IMR-90 (cell line): ENCODE measurements at regions not wholly inside any gene's neighbourhood (a gene's known extent, or its start where the extent isn't known, plus 50 kb on each side); places are given as distances from the start of the nearest gene placed in this dataset.

Experiments
- ATAC-seq: fragments of 200-7000 bp; cut with Tn5 transposase; 2 replicates; pipeline ENCODE4 v1.9.1; 2020; ENCODE audit warnings: low read depth, mild to moderate bottlenecking, moderate library complexity
- BruUV-seq: library from RNA; stranded (reverse); fragments of 400-500 nt; replicated peaks from 2 replicates; lab custom pipeline; 2021; lab: Mats Ljungman, UMichigan
- CTCF ChIA-PET: fragments of 300-600 bp; formaldehyde crosslinking; extraction: SDS; loops from one replicate; lab custom pipeline; 2021; ENCODE audit warnings: antibody characterized with exemption; lab: Yijun Ruan, JAX
- POLR2A ChIA-PET: fragments of 300-600 bp; sonication (Branson Sonifier 250); formaldehyde crosslinking; loops from one replicate; lab custom pipeline; 2022; ENCODE audit warnings: antibody characterized with exemption; ENCODE audit not compliant: unreplicated experiment; lab: Charles Lee
- DNase-seq: peaks from one replicate; pipeline ENCODE4 v3.0.0; 2013
- H2AFZ ChIP-seq: replicated peaks from 2 replicates; pipeline ENCODE3; 2013; ENCODE audit warnings: low read length, mild to moderate bottlenecking; ENCODE audit not compliant: poor library complexity
- H2AK5ac ChIP-seq: 2 replicates; pipeline ENCODE4 v1.6.1; 2013; ENCODE audit warnings: low read depth, low read length, inconsistent platforms
- H2AK9ac ChIP-seq: replicated peaks from 2 replicates; pipeline ENCODE3; 2013; ENCODE audit warnings: mild to moderate bottlenecking, low read depth, low read length, moderate library complexity; ENCODE audit not compliant: poor library complexity
- H2BK120ac ChIP-seq: 2 replicates; pipeline ENCODE4 v1.6.1; 2013; ENCODE audit warnings: low read depth, low read length, inconsistent platforms
- H2BK15ac ChIP-seq: 3 replicates; pipeline ENCODE4 v1.6.1; 2013; ENCODE audit warnings: low read depth, low read length, inconsistent platforms
- H2BK20ac ChIP-seq: 2 replicates; pipeline ENCODE4 v1.6.1; 2013; ENCODE audit warnings: low read depth, mild to moderate bottlenecking, inconsistent platforms, low read length, moderate library complexity
- H2BK5ac ChIP-seq: 2 replicates; pipeline ENCODE4 v1.6.1; 2013; ENCODE audit warnings: mild to moderate bottlenecking, low read depth, low read length, inconsistent platforms; ENCODE audit not compliant: poor library complexity, severe bottlenecking
- H3K14ac ChIP-seq: replicated peaks from 2 replicates; pipeline ENCODE4 v1.6.1; 2013; ENCODE audit warnings: low read depth, low read length, inconsistent platforms
- H3K18ac ChIP-seq: 2 replicates; pipeline ENCODE4 v1.6.1; 2013; ENCODE audit warnings: low read depth, low read length, control low read depth
- H3K23ac ChIP-seq: 2 replicates; pipeline ENCODE4 v1.6.1; 2013; ENCODE audit warnings: low read depth, low read length, inconsistent platforms
- H3K27ac ChIP-seq: 2 replicates; pipeline ENCODE4 v1.5.1; 2013; ENCODE audit warnings: mild to moderate bottlenecking, control low read depth, low read length; ENCODE audit not compliant: insufficient read depth
- H3K27me3 ChIP-seq: 2 replicates; pipeline ENCODE4 v1.6.1; 2013; ENCODE audit warnings: low read length; ENCODE audit not compliant: control insufficient read depth, insufficient read depth
- H3K36me3 ChIP-seq: 2 replicates; pipeline ENCODE4 v1.6.1; 2013; ENCODE audit warnings: low read length, mixed read lengths; ENCODE audit not compliant: control insufficient read depth, insufficient read depth
- H3K4ac ChIP-seq: 2 replicates; pipeline ENCODE4 v1.6.1; 2013; ENCODE audit warnings: low read depth, low read length, inconsistent platforms
- H3K4me1 ChIP-seq: 2 replicates; pipeline ENCODE4 v1.6.1; 2013; ENCODE audit warnings: low read length, mixed read lengths; ENCODE audit not compliant: control insufficient read depth, insufficient read depth
- H3K4me2 ChIP-seq: 2 replicates; pipeline ENCODE4 v1.6.1; 2013; ENCODE audit warnings: low read depth, mild to moderate bottlenecking, control low read depth, low read length, moderate library complexity
- H3K4me3 ChIP-seq: 2 replicates; pipeline ENCODE4 v1.5.1; 2013; ENCODE audit warnings: low read depth, mild to moderate bottlenecking, control low read depth, low read length, moderate library complexity; ENCODE audit not compliant: insufficient read depth
- H3K56ac ChIP-seq: 2 replicates; pipeline ENCODE4 v1.6.1; 2013; ENCODE audit warnings: low read length, inconsistent platforms; ENCODE audit not compliant: insufficient read depth; ENCODE audit errors: extremely low read depth
- H3K79me1 ChIP-seq, 2 experiments: 2 replicates each; pipeline ENCODE4 v1.6.1; 2013; ENCODE audit warnings: low read length in 2 of 2, inconsistent platforms in 1 of 2, low read depth in 1 of 2
- H3K9ac ChIP-seq: 2 replicates; pipeline ENCODE4 v1.6.1; 2013; ENCODE audit warnings: low read depth, low read length, control low read depth
- H3K9me1 ChIP-seq: 2 replicates; pipeline ENCODE4 v1.6.1; 2013; ENCODE audit warnings: low read length, inconsistent platforms; ENCODE audit not compliant: insufficient read depth
- H3K9me3 ChIP-seq: 2 replicates; pipeline ENCODE4 v1.6.1; 2013; ENCODE audit warnings: low read length; ENCODE audit not compliant: control insufficient read depth, insufficient read depth
- H4K20me1 ChIP-seq: 2 replicates; pipeline ENCODE4 v1.6.1; 2013; ENCODE audit warnings: low read length, inconsistent platforms; ENCODE audit not compliant: insufficient read depth
- H4K5ac ChIP-seq: 2 replicates; pipeline ENCODE4 v1.6.1; 2013; ENCODE audit warnings: mild to moderate bottlenecking, low read depth, low read length, control low read depth
- H4K8ac ChIP-seq, 2 experiments: 2 replicates each; pipeline ENCODE4 v1.6.1; 2013; ENCODE audit warnings: low read depth in 2 of 2, low read length in 2 of 2, control low read depth in 1 of 2, inconsistent platforms in 1 of 2
- H4K91ac ChIP-seq: 2 replicates; pipeline ENCODE4 v1.6.1; 2013; ENCODE audit warnings: low read depth, low read length, inconsistent platforms; ENCODE audit not compliant: insufficient read depth
- CEBPB ChIP-seq: IDR thresholded peaks from 2 replicates; pipeline ENCODE4 v1.6.1; 2012; ENCODE audit warnings: low read depth, low read length, improper control_type of control experiment
- FOS ChIP-seq: fragments of 150-350 bp; IDR thresholded peaks from 2 replicates; pipeline ENCODE4 v1.6.1; 2016; ENCODE audit warnings: low read depth, low read length
- MXI1 ChIP-seq: IDR thresholded peaks from 2 replicates; pipeline ENCODE4 v1.6.1; 2012; ENCODE audit warnings: low read depth, mild to moderate bottlenecking, low read length, moderate library complexity, borderline replicate concordance
- RFX5 ChIP-seq: IDR thresholded peaks from 2 replicates; pipeline ENCODE4 v1.8.0; 2012; ENCODE audit warnings: low read depth, mild to moderate bottlenecking, low read length, moderate library complexity
- SMC3 ChIP-seq: fragments of 150-350 bp; IDR thresholded peaks from 2 replicates; pipeline ENCODE4 v1.6.1; 2016; ENCODE audit warnings: low read depth, mild to moderate bottlenecking, antibody characterized with exemption, low read length, moderate library complexity
- WGBS, 2 experiments: methylation state at CpG; one replicate each; pipeline versions ENCODE4 v1.1.5 to v1.1.7; 2013; ENCODE audit warnings: missing lambda C conversion rate in 2 of 2; ENCODE audit not compliant: insufficient read length in 1 of 2; ENCODE audit errors: extremely low coverage in 2 of 2; 5-methylcytosine and 5-hydroxymethylcytosine counted together
- dilution Hi-C: fragments of 300-500 bp; cut with HindIII; formaldehyde crosslinking; loops from one replicate; pipeline ENCODE4 v1.14.3; 2018; ENCODE audit warnings: low sequenced_read_pairs; ENCODE audit not compliant: unreplicated experiment
- in situ Hi-C: fragments of 300-500 bp; cut with MboI; formaldehyde crosslinking; loops from 3 replicates; pipeline ENCODE4 v1.14.3; 2019; ENCODE audit warnings: low sequenced_read_pairs, inconsistent platforms, mixed read lengths
- intact Hi-C: fragments of 100-400 bp; cut with micrococcal nuclease; formaldehyde crosslinking; loops from 2 replicates; pipeline ENCODE4 v1.10.0; 2022
- TF ChIP-seq, protein P1 (sequence below): fragments of 150-350 bp; IDR thresholded peaks from 2 replicates; pipeline ENCODE4 v1.6.1; 2017; ENCODE audit warnings: mild to moderate bottlenecking, antibody characterized with exemption, low read length, low read depth
- TF ChIP-seq, protein P2 (sequence below): conservative IDR thresholded peaks from 2 replicates; pipeline ENCODE4 v1.5.1; 2012; ENCODE audit warnings: mild to moderate bottlenecking, low read depth, low read length, improper control_type of control experiment
- TF ChIP-seq, protein P3 (sequence below): fragments of 150-350 bp; IDR thresholded peaks from 2 replicates; pipeline ENCODE4 v1.6.1; 2016; ENCODE audit warnings: low read depth, mild to moderate bottlenecking, low read length, moderate library complexity, borderline replicate concordance

GRCh38 chr5:1668141-1668721 is 131.4 kb downstream of the MRPL36 start:
- CTCF ChIA-PET, result no interaction called here
- no TSS peak for BruUV-seq
- no peak overlapping the region for H2AK9ac ChIP-seq

More at GRCh38 chr5:1668141-1668721, 131.4 kb downstream of the MRPL36 start:
- no peak overlapping the region for H2BK5ac ChIP-seq
- DNase-seq, result no peak
- no peak overlapping the region for H3K4me2 ChIP-seq
- H3K4ac ChIP-seq, result no peak overlapping the region
- H3K9me3 ChIP-seq, result peaks cover 1% of the 10 kb centered on the region; the same call in 1 of the 2 replicates
- H3K18ac ChIP-seq, result no peak overlapping the region
- dilution Hi-C loops, result no loop called here
- H2BK15ac ChIP-seq, result no peak overlapping the region
- no peaks in the 10 kb centered on the region for H3K79me1 ChIP-seq
- H2AK5ac ChIP-seq, result no peak overlapping the region
- H3K23ac ChIP-seq, result no peak overlapping the region
- no peak overlapping the region for H4K91ac ChIP-seq
- H3K14ac ChIP-seq, result no peak overlapping the region
- ATAC-seq, result no peak
- no peaks in the 10 kb centered on the region for H3K4me1 ChIP-seq
- 5% methylated on average over 4 of the region's 23 CpGs; no CpG with 5 or more reads in 1 of the 2 experiments for WGBS, 2 experiments
- H2AFZ ChIP-seq, result no peak overlapping the region
- H3K9me1 ChIP-seq, result 0 out of 2 replicates have a peak, but pooled peaks cover 4% of the 10 kb centered on the region
- H2BK120ac ChIP-seq, result no peak overlapping the region
- no peaks in the 10 kb centered on the region for H4K20me1 ChIP-seq
- no peak overlapping the region for H3K27ac ChIP-seq
- peaks cover 62% of the 10 kb centered on the region for H3K27me3 ChIP-seq
- in situ Hi-C loops, result no loop called here
- no peak overlapping the region for H2BK20ac ChIP-seq
- POLR2A ChIA-PET, result no interaction called here
- no peak overlapping the region for H3K4me3 ChIP-seq
- no peak overlapping the region for H4K5ac ChIP-seq
- no peak overlapping the region for H3K9ac ChIP-seq
- no peak overlapping the region for H3K56ac ChIP-seq
- TF ChIP-seq SMC3, result no peak
- no peak for TF ChIP-seq FOS
- TF ChIP-seq, protein P1, sequence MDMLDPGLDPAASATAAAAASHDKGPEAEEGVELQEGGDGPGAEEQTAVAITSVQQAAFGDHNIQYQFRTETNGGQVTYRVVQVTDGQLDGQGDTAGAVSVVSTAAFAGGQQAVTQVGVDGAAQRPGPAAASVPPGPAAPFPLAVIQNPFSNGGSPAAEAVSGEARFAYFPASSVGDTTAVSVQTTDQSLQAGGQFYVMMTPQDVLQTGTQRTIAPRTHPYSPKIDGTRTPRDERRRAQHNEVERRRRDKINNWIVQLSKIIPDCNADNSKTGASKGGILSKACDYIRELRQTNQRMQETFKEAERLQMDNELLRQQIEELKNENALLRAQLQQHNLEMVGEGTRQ, result no peak
- TF ChIP-seq, protein P2, sequence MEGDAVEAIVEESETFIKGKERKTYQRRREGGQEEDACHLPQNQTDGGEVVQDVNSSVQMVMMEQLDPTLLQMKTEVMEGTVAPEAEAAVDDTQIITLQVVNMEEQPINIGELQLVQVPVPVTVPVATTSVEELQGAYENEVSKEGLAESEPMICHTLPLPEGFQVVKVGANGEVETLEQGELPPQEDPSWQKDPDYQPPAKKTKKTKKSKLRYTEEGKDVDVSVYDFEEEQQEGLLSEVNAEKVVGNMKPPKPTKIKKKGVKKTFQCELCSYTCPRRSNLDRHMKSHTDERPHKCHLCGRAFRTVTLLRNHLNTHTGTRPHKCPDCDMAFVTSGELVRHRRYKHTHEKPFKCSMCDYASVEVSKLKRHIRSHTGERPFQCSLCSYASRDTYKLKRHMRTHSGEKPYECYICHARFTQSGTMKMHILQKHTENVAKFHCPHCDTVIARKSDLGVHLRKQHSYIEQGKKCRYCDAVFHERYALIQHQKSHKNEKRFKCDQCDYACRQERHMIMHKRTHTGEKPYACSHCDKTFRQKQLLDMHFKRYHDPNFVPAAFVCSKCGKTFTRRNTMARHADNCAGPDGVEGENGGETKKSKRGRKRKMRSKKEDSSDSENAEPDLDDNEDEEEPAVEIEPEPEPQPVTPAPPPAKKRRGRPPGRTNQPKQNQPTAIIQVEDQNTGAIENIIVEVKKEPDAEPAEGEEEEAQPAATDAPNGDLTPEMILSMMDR, result no peak
- no peak for TF ChIP-seq RFX5
- TF ChIP-seq, protein P3, sequence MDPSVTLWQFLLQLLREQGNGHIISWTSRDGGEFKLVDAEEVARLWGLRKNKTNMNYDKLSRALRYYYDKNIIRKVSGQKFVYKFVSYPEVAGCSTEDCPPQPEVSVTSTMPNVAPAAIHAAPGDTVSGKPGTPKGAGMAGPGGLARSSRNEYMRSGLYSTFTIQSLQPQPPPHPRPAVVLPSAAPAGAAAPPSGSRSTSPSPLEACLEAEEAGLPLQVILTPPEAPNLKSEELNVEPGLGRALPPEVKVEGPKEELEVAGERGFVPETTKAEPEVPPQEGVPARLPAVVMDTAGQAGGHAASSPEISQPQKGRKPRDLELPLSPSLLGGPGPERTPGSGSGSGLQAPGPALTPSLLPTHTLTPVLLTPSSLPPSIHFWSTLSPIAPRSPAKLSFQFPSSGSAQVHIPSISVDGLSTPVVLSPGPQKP, result no peak
- no peak for TF ChIP-seq CEBPB
- no peak for TF ChIP-seq MXI1
- H4K8ac ChIP-seq, result no peak overlapping the region
- intact Hi-C loops, result no loop called here
- H3K36me3 ChIP-seq, result no peaks in the 10 kb centered on the region
